HG03432 (cell line): ENCODE measurements at regions not wholly inside any gene's neighbourhood (a gene's known extent, or its start where the extent isn't known, plus 50 kb on each side); places are given as distances from the start of the nearest gene placed in this dataset.
A peak's percentile ranks its signal among the peaks of the same experiment; 100 is the strongest.
"Not testable (repeated sequence)": the region's sequence is repeated elsewhere in the genome, so short reads cannot be mapped to it uniquely, and the experiment has no call there.

ENCODE experiments used
- ATAC-seq: cut with Tn5 transposase; IDR thresholded peaks from one replicate; pipeline ENCODE4 v1.9.1; 2021; ENCODE audit warnings: mild to moderate bottlenecking, moderate library complexity; ENCODE audit not compliant: unreplicated experiment

DNA sequence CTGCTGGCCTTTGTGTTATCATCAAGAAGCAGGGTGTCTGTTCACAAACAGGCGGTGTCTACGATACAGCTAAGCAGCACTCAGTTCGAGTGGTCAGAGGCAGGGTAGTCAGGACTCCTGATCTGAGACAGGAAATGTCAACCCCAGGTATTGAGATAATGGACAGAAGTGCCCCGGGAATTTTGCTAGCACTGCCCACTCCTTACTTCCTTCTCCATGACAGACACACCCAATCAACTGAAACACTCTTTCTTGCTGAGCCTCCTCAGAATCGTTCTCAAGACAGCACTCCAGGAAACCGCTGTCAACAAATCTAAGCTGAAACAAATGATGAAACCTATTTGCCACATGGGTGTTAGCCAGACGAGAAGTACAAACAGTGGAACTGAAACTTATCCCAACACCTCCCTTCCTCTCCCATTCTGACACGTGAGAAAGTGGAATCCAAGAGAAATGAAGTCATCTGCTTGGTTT lies 109.3 kb downstream of the GTF2IRD2B start:
- not testable (repeated sequence) for ATAC-seq

DNA sequence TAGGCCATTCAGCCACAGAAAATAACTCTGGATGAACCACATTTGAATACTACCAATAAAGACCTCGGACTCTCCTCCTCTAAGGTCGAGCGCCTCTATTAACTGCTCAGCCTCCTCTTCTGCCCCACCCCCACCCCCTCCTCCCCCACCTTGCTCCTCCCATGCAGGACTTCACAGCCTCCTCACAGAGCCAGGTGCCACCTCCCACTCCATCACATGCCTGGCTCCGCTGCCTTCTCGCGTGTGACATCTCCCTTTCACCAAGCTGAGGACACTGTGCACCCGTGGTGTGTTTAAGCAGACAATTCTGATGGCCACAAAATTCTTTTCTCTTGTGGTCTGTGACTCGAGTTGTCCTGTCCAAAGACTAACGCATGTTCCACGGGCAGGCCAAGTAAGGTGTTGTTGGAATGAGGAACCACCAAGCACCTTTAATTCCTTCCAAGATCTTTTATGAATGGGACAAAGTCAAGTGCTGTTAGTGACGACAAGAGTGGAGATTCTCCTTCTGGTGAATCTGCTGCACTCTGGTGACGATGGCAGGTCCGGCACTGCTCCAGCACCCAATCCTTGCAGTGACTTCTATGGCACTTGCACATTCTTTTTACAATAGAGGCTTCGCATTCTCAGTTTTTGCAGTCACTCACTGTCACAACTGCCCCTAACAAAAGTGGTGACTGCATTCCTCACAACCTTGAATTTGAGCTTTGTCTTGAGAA lies 113.1 kb downstream of the GTF2IRD2B start:
- not testable (repeated sequence) for ATAC-seq

DNA sequence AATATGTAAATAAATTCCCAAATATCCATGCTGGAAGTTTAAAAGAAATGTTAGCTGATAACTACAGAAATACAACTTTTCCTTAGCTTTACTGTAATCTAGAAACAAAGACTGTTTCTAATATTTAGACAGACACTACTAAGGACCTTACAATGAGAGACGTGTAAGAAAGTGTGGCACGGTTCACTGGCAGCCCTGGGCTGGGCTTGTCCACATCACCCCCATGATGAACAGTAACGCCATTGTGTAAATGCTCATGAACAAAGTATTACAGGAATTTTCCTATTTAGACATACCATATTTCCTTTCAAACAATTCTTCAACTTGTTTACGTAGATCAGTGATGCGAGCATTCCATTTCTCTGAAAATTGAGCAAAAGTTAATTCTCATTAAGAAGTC lies 123.1 kb downstream of the GTF2IRD2B start:
- not testable (repeated sequence) for ATAC-seq

DNA sequence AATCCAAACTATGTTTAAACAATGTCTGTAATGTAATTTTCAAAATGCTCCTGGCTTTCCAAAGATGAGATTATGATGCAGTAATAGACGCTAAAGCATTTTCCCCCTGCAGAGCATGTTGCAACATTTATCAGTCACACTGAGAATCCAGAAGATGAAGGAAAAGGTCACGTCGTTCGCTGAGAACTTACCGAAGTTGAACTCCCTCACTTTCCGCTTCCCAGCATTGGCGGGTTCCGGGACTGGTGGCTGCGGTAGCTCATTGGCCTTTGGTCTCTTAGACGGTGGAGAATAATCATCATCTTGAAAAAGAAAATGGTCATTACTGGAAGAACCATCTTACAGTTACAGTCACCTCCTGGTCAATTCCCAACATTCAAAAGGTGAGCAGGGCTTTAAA lies 124.6 kb downstream of the GTF2IRD2B start:
- ATAC-seq: not testable (repeated sequence)

GRCh38 chr7:75226102-75226501 lies 133.7 kb downstream of the GTF2IRD2B start:
- ATAC-seq: not testable (repeated sequence)

- not testable (repeated sequence) for ATAC-seq
These were observed 137.2 kb downstream of the GTF2IRD2B start for GRCh38 chr7:75229558-75229957.

DNA sequence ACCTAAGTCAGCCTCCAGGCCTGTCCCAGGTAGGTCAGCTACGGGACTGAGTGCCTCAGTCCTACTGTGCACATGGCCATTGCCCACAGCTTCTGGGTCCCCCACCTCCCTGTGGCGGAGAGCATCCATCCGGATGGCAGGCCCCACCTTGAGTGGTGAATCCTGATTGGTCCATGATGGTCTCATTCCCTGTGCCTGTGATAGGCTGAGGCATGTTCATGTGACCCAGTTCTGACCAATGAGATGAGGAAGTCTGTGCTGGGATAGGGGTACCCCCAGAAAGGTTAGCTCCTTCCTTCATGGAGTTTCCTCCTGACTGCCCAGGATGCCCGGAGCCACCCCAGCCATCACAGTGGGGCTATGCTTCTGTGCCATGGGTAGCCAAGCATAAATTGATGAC lies 138.2 kb downstream of the GTF2IRD2B start:
- ATAC-seq: not testable (repeated sequence)

- not testable (repeated sequence) for ATAC-seq
These were observed 142.9 kb downstream of the GTF2IRD2B start for GRCh38 chr7:75235092-75235826.

GRCh38 chr7:75235827-75236167 lies 143.4 kb downstream of the GTF2IRD2B start:
- not testable (repeated sequence) for ATAC-seq

- peak; percentile 94 for ATAC-seq
These were observed 145.1 kb downstream of the GTF2IRD2B start for GRCh38 chr7:75237255-75238187.

DNA sequence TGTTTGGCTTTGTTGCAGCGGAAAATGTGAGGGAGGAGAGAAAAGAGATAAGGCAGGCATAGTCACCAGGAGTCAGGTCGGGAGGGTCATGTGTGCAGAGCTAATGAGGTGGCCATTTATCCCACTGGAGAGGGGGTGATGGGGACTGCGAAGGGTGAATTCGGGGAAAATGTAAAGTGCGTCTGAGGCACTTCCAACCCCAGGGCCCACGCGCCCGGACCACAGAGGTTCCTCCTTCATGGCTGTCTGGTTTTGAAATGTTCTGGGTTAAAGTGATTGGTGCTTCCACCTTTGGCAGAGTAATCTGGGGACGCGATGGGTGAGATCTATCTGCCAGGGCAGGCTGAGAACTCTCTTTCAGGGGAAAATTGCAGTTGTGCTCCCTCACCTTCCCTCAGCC lies 145.9 kb downstream of the GTF2IRD2B start:
- ATAC-seq: not testable (repeated sequence)

DNA sequence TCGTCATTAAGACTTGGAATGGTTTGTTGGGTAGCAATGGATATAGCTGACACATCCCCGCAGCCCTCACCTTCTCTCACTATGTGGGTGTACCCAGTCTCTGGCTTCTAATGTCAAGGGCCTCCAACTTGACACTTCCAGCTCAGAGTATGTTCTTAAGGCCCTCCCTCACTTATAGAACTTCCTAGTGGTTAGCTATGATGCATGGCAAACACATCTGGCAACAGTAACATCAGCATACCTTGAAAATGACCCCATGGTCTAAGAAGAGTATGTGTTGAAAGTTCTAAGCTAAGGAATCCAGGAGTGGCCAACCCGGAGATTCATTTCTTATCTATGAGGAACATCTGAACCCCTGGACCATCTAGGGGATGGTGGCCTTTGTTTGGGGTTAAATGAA lies 151.2 kb downstream of the GTF2IRD2B start:
- not testable (repeated sequence) for ATAC-seq

GRCh38 chr7:75248216-75248615 lies 147.2 kb upstream of the TRIM73 start:
- not testable (repeated sequence) for ATAC-seq

DNA sequence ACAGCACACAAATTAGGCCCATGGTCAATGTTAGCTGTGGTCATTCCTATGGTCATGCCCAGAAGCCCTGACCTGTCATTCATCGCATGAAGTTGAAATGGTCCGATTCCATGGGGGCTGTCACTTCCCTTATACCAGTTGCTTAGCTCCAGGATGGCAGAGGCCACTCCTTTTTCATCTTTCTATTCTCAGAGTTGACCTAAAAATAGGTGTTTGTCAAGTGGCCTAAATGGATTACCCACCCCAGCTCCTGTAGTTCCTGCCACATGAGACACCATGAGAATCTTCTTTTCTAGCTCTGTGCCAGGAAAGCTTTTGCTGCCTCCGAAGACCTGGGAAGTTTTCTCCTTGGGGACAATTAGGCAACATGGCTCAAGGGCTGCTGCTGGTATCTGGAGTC lies 141.2 kb upstream of the TRIM73 start:
- ATAC-seq: not testable (repeated sequence)

- not testable (repeated sequence) for ATAC-seq
These were observed 138.0 kb upstream of the TRIM73 start for GRCh38 chr7:75257442-75257841.

DNA sequence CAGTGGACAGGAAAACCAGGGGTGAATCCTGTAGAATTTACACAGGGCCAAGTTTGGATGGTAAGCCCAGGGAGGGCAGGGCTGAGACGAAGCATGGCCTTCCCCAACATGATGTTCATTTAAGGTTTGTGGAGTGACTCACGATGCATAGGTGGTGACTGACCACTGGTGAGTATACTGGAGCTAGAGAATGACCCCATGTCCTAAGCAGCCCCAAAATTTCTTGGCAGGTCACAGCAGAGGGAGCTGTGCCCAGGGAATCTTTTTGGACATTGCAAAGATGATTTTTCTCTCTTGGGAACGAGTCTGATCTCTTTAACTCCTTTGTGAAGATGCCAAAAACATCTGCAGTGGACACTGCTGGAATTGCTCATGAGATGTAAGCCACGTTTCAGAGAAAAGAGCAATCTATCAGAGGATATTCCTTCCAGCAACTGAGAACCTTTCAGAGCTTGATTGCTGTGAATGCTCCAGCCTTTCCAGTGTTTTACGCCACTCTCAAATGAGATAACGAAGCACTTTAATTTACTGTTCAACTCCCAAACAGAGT lies 135.9 kb upstream of the TRIM73 start:
- not testable (repeated sequence) for ATAC-seq

DNA sequence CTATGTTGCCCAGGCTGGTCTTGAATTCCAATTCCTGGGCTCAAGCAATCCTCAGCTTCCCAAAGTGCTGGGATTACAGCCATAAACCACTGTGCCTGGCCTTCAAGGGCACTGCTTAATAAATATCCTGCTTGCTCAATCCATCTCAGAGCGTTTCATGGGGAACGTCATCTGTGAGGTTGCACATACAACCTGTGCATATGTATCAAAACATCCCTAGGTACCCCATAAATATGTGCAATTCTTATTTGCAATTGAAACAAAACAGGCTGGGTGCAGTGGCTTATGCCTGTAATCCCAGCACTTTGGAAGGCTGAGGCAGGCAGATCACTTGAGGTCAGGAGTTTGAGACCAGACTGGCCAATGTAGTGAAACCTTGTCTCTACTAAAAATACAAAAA lies 133.8 kb upstream of the TRIM73 start:
- ATAC-seq: not testable (repeated sequence)

- ATAC-seq: not testable (repeated sequence)
These were observed 127.3 kb upstream of the TRIM73 start for GRCh38 chr7:75268158-75268557.

- ATAC-seq: not testable (repeated sequence)
These were observed 126.3 kb upstream of the TRIM73 start for GRCh38 chr7:75269159-75269558.

DNA sequence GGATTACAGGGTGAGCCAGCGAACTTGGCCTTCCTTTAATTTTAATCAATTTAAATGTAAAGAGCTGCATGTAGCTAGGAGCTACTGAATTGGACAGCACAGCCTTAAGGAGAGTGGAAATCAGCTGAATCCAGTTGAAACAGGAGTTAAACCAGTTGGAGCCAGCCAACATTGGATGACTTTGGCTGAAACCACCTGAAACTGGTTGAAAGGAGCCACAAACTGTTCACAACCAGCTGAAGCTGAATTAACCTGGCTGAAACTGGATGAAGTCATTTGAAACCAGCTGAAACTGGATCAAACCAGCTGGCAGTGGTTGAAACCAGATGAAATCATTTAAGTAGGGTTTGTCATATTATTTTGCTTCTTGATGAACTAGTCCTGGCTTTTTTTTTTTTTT lies 121.3 kb upstream of the TRIM73 start:
- not testable (repeated sequence) for ATAC-seq
